HG02970 (cell line): ENCODE measurements at regions not wholly inside any gene's neighbourhood (a gene's known extent, or its start where the extent isn't known, plus 50 kb on each side); places are given as distances from the start of the nearest gene placed in this dataset.
"Not testable (repeated sequence)": the region's sequence is repeated elsewhere in the genome, so short reads cannot be mapped to it uniquely, and the experiment has no call there.

Experiments
- ATAC-seq: cut with Tn5 transposase; IDR thresholded peaks from one replicate; pipeline ENCODE4 v1.9.1; 2021; ENCODE audit warnings: mild to moderate bottlenecking, moderate library complexity, moderate number of reproducible peaks; ENCODE audit not compliant: unreplicated experiment, low FRiP score

GRCh38 chr9:66824169-66824568 is 76.4 kb upstream of the ZNF658 start:
- ATAC-seq: not testable (repeated sequence)

DNA sequence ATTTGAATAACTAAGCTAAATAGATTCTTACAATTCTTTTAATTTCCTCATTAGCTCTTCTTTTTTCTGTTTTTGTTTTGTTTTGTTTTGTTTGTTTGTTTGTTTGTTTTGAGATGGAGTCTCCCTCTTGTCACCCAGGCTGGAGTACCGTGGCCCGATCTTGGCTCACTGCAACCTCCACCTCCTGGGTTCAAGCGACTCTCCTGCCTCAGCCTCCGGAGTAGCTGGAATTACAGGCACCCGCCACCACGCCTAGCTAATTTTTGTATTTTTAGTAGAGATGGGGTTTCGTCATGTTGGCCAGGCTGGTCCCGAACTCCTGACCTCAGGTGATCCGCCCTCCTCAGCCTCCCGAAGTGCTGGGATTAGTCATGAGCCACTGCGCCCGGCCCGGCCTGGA is 70.7 kb upstream of the ZNF658 start:
- ATAC-seq: not testable (repeated sequence)

DNA sequence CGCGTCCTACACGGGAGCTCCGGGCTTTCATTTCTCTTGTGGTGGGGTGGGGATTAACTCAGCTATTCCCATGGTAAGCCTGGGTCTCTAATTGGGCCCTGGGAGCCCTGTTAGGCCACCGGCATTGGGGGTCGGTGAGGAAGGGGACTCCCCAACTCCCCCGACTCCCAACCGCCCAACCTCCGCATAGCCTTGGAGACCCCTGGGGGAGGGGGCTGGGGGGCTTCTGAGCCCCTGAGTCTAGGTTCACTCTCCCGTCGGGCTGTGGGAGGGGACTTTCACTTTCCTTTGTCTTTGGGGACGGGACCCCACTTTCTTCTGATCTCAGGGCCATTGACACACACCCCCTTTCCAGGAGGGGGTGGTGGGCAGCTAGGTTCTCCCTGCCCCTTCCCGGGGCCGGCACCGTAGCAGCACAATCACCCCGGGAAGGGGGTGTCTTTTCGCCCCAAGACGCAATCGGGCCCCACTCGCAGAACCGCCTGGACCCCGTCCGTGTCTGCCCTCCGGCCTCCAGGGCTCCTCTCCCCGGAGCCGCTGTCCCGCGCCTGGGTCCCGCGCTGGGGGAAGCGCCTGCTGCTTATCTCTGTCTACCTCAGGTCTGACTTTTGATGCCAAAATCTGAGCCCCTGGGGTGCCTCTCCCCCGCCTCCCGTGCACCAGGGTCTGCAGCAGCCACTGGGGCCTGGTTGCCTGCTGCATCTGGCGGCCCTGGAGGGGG is 69.6 kb upstream of the ZNF658 start:
- not testable (repeated sequence) for ATAC-seq

- not testable (repeated sequence) for ATAC-seq
Observed at GRCh38 chr9:66832222-66832621, 68.3 kb upstream of the ZNF658 start.

- ATAC-seq: not testable (repeated sequence)
Observed at GRCh38 chr9:66837242-66837937, 63.1 kb upstream of the ZNF658 start.
